ENCODE measurements at regions not wholly inside any gene's neighbourhood (a gene's known extent, or its start where the extent isn't known, plus 50 kb on each side); places are given as distances from the start of the nearest gene placed in this dataset.

GRCh38 chr10:128866551-128866950 lies 600.5 kb upstream of the MGMT start:
- no peak overlapping the region for H3K4me3 ChIP-seq (replicated peaks in 1 of 3; ENCODE audit: insufficient read depth in 1 of 3, low read depth in 2 of 3, low read length in 3 of 3)
- no peaks in the 10 kb centered on the region for H3K79me2 ChIP-seq (ENCODE audit: insufficient read depth, low read length)
- H2AFZ ChIP-seq (ENCODE audit: low read length), result no peak overlapping the region
- no peak for TF ChIP-seq SIN3B (IDR thresholded peaks at IDR 0.05; ENCODE audit: low read length)
- TF ChIP-seq ZMYM4 (CRISPR knock-in tag; IDR thresholded peaks at IDR 0.05), result no peak
- TF ChIP-seq ZNF296 (CRISPR knock-in tag; conservative IDR thresholded peaks at IDR 0.05), result no peak
- no peak for TF ChIP-seq ZNF589 (CRISPR knock-in tag; conservative IDR thresholded peaks at IDR 0.05)
- no peak for TF ChIP-seq U2AF1 (optimal IDR thresholded peaks at IDR 0.05; ENCODE audit: low read depth, low read length)
- TF ChIP-seq ZNF577 (CRISPR knock-in tag; IDR thresholded peaks at IDR 0.05; ENCODE audit: borderline replicate concordance, low read depth), result no peak
- TF ChIP-seq MYNN (CRISPR knock-in tag; IDR thresholded peaks at IDR 0.05; ENCODE audit: low read depth), result no peak
- TF ChIP-seq ZNF644 (CRISPR knock-in tag; IDR thresholded peaks at IDR 0.05; ENCODE audit: low read depth), result no peak
- DNase-seq (ENCODE audit: low spot score) (no peak), ATAC-seq (no peak), FAIRE-seq (no peak)
- WGBS (ENCODE audit: low lambda C conversion rate), result 5% methylated on average over 5 of the region's 5 CpGs
- ChIA-PET CTCF (ENCODE audit: low intra/inter-chr PET ratio, low total read pairs) (no interaction called here), POLR2A (no interaction called here)
- no TSS peak for BruUV-seq (replicated peaks)
- H3K4me1 ChIP-seq (ENCODE audit: insufficient read depth, low read length), result no peaks in the 10 kb centered on the region
- no peak overlapping the region for H3K4me2 ChIP-seq (ENCODE audit: low read depth, low read length)
- in situ Hi-C loops (cut with HindIII; ENCODE audit: extremely low pct_ligation_motif_present, low pct_unique_long_range_greater_than_20kb), result loop anchor here (25.0 kb wide), 1 partner anchor 604 kb away; no protein-coding TSS in a partner anchor
- H3K9me3 ChIP-seq (ENCODE audit: low read length), result no peaks in the 10 kb centered on the region
- no peak overlapping the region for H3K9ac ChIP-seq (ENCODE audit: insufficient read depth, low read depth, low read length)
- H3K27ac ChIP-seq (ENCODE audit: extremely low read length, insufficient read depth, low read length), result no peak overlapping the region
- H4K20me1 ChIP-seq (ENCODE audit: insufficient read depth, low read length), result no peaks in the 10 kb centered on the region
- intact Hi-C loops (cut with micrococcal nuclease; ENCODE audit: unreplicated experiment), result no loop called here
- H3K36me3 ChIP-seq (replicated peaks in 1 of 2; ENCODE audit: control insufficient read depth in 1 of 2, insufficient read depth in 2 of 2, low read length in 2 of 2), result no peaks in the 10 kb centered on the region
- peaks cover 0 to 37% of the 10 kb centered on the region in 2 experiments; a peak in 3 of 5 replicates for H3K27me3 ChIP-seq (ENCODE audit: control insufficient read depth in 1 of 2, insufficient read depth in 2 of 2, low read length in 2 of 2)

- H3K4me1 ChIP-seq (ENCODE audit: insufficient read depth, low read length), result no peaks in the 10 kb centered on the region
- POLR2A ChIA-PET, result no interaction called here
- TF ChIP-seq NR2F6 (IDR thresholded peaks at IDR 0.05), result no peak
- no peak for TF ChIP-seq NR2F6 (CRISPR knock-in tag; IDR thresholded peaks at IDR 0.05)
- H3K4me3 ChIP-seq (replicated peaks in 1 of 3; ENCODE audit: insufficient read depth in 1 of 3, low read depth in 2 of 3, low read length in 3 of 3), result no peak overlapping the region
- intact Hi-C loops (cut with micrococcal nuclease; ENCODE audit: unreplicated experiment), result no loop called here
- H3K9ac ChIP-seq (ENCODE audit: insufficient read depth, low read depth, low read length), result no peak overlapping the region
- H3K79me2 ChIP-seq (ENCODE audit: insufficient read depth, low read length), result no peaks in the 10 kb centered on the region
- DNase-seq (ENCODE audit: low spot score) (no peak), FAIRE-seq (no peak), ATAC-seq (no peak)
- H3K4me2 ChIP-seq (ENCODE audit: low read depth, low read length), result no peak overlapping the region
- H2AFZ ChIP-seq (ENCODE audit: low read length), result no peak overlapping the region
- H4K20me1 ChIP-seq (ENCODE audit: insufficient read depth, low read length), result no peaks in the 10 kb centered on the region
- peaks cover 0 to 40% of the 10 kb centered on the region in 2 experiments; a peak in 3 of 5 replicates for H3K27me3 ChIP-seq (ENCODE audit: control insufficient read depth in 1 of 2, insufficient read depth in 2 of 2, low read length in 2 of 2)
- 35% methylated on average over 7 of the region's 8 CpGs for WGBS (ENCODE audit: low lambda C conversion rate)
- H3K9me3 ChIP-seq (ENCODE audit: low read length), result no peaks in the 10 kb centered on the region
- in situ Hi-C loops (cut with HindIII; ENCODE audit: extremely low pct_ligation_motif_present, low pct_unique_long_range_greater_than_20kb), result loop anchor here (25.0 kb wide), 1 partner anchor 605 kb away; no protein-coding TSS in a partner anchor
- no peaks in the 10 kb centered on the region for H3K36me3 ChIP-seq (replicated peaks in 1 of 2; ENCODE audit: control insufficient read depth in 1 of 2, insufficient read depth in 2 of 2, low read length in 2 of 2)
- no TSS peak for BruUV-seq (replicated peaks)
- CTCF ChIA-PET (ENCODE audit: low intra/inter-chr PET ratio, low total read pairs), result no interaction called here
- H3K27ac ChIP-seq (ENCODE audit: extremely low read length, insufficient read depth, low read length), result no peak overlapping the region
Observed at GRCh38 chr10:128867210-128867609, 599.8 kb upstream of the MGMT start.

All from HepG2 (cell line).